ENCODE measurements at regions not wholly inside any gene's neighbourhood (a gene's known extent, or its start where the extent isn't known, plus 50 kb on each side); places are given as distances from the start of the nearest gene placed in this dataset.
A peak's percentile ranks its signal among the peaks of the same experiment; 100 is the strongest.

- no peak for DNase-seq
These were observed 1279.3 kb downstream of the BRD1 start for GRCh38 chr22:48548391-48548790.

GRCh38 chr22:48547971-48548370 is 1279.7 kb downstream of the BRD1 start:
- no peak for DNase-seq

- no peak for DNase-seq
These were observed 1280.8 kb downstream of the BRD1 start for GRCh38 chr22:48546653-48547424.

GRCh38 chr22:48545987-48546386 is 1281.7 kb downstream of the BRD1 start:
- no peak for DNase-seq

GRCh38 chr22:48541401-48542098 is 1286.1 kb downstream of the BRD1 start:
- DNase-seq: no peak

GRCh38 chr22:48539261-48539660 is 1288.4 kb downstream of the BRD1 start:
- no peak for DNase-seq

- no peak for DNase-seq
These were observed 1289.3 kb downstream of the BRD1 start for GRCh38 chr22:48538291-48538820.

GRCh38 chr22:48537343-48537680 is 1290.4 kb downstream of the BRD1 start:
- no peak for DNase-seq

- DNase-seq: peak; percentile 80
These were observed 1290.9 kb downstream of the BRD1 start for GRCh38 chr22:48536541-48537342.

GRCh38 chr22:48535868-48536540 is 1291.7 kb downstream of the BRD1 start:
- DNase-seq: peak; percentile 51

GRCh38 chr22:48534395-48534958 is 1293.2 kb downstream of the BRD1 start:
- no peak for DNase-seq

GRCh38 chr22:48532986-48533385 is 1294.7 kb downstream of the BRD1 start:
- DNase-seq: no peak

- DNase-seq: no peak
These were observed 1295.8 kb downstream of the BRD1 start for GRCh38 chr22:48531761-48532435.

- no peak for DNase-seq
These were observed 1296.6 kb downstream of the BRD1 start for GRCh38 chr22:48531108-48531507.

GRCh38 chr22:48530666-48531065 is 1297.0 kb downstream of the BRD1 start:
- no peak for DNase-seq

GRCh38 chr22:48528221-48528915 is 1299.3 kb downstream of the BRD1 start:
- no peak for DNase-seq

GRCh38 chr22:48523761-48524160 is 1303.9 kb downstream of the BRD1 start:
- no peak for DNase-seq

- no peak for DNase-seq
These were observed 1304.6 kb downstream of the BRD1 start for GRCh38 chr22:48523091-48523490.

- no peak for DNase-seq
These were observed 1305.4 kb downstream of the BRD1 start for GRCh38 chr22:48522271-48522670.

- DNase-seq: no peak
These were observed 1306.6 kb downstream of the BRD1 start for GRCh38 chr22:48520884-48521588.

GRCh38 chr22:48520207-48520606 is 1307.5 kb downstream of the BRD1 start:
- DNase-seq: no peak
